ENCODE measurements at regions not wholly inside any gene's neighbourhood (a gene's known extent, or its start where the extent isn't known, plus 50 kb on each side); places are given as distances from the start of the nearest gene placed in this dataset.

DNA sequence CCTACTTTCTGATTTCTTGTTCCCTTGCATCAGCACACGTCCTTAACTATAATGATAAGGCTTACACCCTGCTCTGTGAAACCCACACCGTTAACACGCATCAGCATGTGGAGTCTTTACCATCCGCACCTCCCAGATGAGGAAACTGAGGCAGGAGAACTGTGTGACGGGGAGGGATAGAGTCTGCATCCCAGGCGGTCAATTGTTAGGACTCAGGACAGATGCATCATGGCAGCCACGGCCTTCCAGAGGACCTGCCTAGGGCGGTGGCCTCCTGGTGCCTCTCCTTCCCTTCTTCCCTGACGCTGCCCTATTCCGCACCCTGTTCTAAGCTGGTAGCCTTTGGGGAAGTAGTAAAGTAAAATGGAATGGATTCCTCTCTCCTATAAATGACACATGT is 326.0 kb downstream of the TEX29 start:
- Histone ChIP-seq H3K27me3 (peaks cover 12% of the 10 kb centered on the region), H3K36me3 (no peaks in the 10 kb centered on the region), H3K9me3 (no peaks in the 10 kb centered on the region), H3K4me3 (ENCODE audit: low read depth in 1 of 2, low read length in 1 of 2) (no peak overlapping the region), H3K4me1 (ENCODE audit: control insufficient read depth in 1 of 2, insufficient read depth in 1 of 2, low read depth in 1 of 2, low read length in 1 of 2) (no peaks in the 10 kb centered on the region), H3K27ac (no peak overlapping the region)
- no peak for TF ChIP-seq CTCF (IDR thresholded peaks at IDR 0.05)

DNA sequence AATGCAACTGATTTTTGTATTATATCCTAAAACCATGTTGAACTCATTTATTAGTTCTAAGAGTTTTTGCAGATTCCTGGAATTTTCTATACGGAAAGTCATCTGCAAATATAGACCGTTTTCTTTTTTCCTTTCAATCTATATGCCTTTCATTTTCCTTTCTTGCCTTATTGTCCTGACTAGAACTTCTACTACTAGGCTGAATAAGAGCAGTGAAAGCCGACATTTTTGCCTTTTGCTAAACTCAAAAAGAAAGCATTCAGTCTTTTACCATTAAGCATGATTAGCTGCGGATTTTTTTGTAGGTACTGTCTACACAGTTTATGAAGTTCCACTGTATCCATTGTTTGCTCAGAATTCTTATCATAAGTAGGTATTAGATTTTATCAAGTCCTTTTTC is 328.4 kb downstream of the TEX29 start:
- TF ChIP-seq CTCF (IDR thresholded peaks at IDR 0.05), result no peak
- Histone ChIP-seq H3K4me3 (ENCODE audit: low read depth in 1 of 2, low read length in 1 of 2) (no peak overlapping the region), H3K9me3 (no peaks in the 10 kb centered on the region)

GRCh38 chr13:111650626-111651025 is 330.2 kb downstream of the TEX29 start:
- Histone ChIP-seq H3K36me3 (no peaks in the 10 kb centered on the region), H3K27ac (no peak overlapping the region), H3K9me3 (no peaks in the 10 kb centered on the region), H3K4me3 (ENCODE audit: low read depth in 1 of 2, low read length in 1 of 2) (no peak overlapping the region), H3K4me1 (ENCODE audit: control insufficient read depth in 1 of 2, insufficient read depth in 1 of 2, low read depth in 1 of 2, low read length in 1 of 2) (no peaks in the 10 kb centered on the region), H3K27me3 (peaks cover 17% of the 10 kb centered on the region)
- no peak for TF ChIP-seq CTCF (IDR thresholded peaks at IDR 0.05)

More for the DNA sequence above, 328.4 kb downstream of the TEX29 start:
- H3K36me3 ChIP-seq, result no peaks in the 10 kb centered on the region
- H3K27me3 ChIP-seq, result peaks cover 17% of the 10 kb centered on the region
- H3K4me1 ChIP-seq (ENCODE audit: control insufficient read depth in 1 of 2, insufficient read depth in 1 of 2, low read depth in 1 of 2, low read length in 1 of 2), result no peaks in the 10 kb centered on the region
- H3K27ac ChIP-seq, result no peak overlapping the region

DNA sequence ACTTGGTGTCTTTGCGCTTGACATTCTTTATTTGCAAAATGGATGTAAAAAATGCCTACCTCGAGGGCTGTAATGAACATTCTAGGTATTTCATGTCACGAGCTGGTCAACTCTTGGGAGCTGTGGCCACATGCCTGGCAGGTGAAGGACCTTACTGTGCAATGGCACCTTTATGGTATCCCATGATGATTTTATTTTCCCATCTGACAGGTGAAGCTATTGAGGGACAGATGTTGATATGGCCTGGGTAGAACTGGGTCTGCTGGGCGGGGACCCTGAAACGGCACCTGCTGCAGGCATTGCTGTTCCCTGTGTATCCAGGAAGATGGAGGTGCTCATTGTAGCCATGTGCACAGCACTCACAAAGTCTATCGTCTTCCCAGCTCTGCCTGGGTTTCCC is 332.2 kb downstream of the TEX29 start:
- Histone ChIP-seq H3K9me3 (no peaks in the 10 kb centered on the region), H3K27ac (no peak overlapping the region), H3K36me3 (no peaks in the 10 kb centered on the region), H3K4me3 (ENCODE audit: low read depth in 1 of 2, low read length in 1 of 2) (no peak overlapping the region), H3K27me3 (peaks cover 17% of the 10 kb centered on the region), H3K4me1 (ENCODE audit: control insufficient read depth in 1 of 2, insufficient read depth in 1 of 2, low read depth in 1 of 2, low read length in 1 of 2) (no peaks in the 10 kb centered on the region)
- no peak for TF ChIP-seq CTCF (IDR thresholded peaks at IDR 0.05)

GRCh38 chr13:111654531-111654930 is 334.1 kb downstream of the TEX29 start:
- Histone ChIP-seq H3K27ac (no peak overlapping the region), H3K4me3 (ENCODE audit: low read depth in 1 of 2, low read length in 1 of 2) (no peak overlapping the region), H3K9me3 (no peaks in the 10 kb centered on the region), H3K27me3 (peaks cover 17% of the 10 kb centered on the region), H3K36me3 (no peaks in the 10 kb centered on the region), H3K4me1 (ENCODE audit: control insufficient read depth in 1 of 2, insufficient read depth in 1 of 2, low read depth in 1 of 2, low read length in 1 of 2) (no peaks in the 10 kb centered on the region)
- no peak for TF ChIP-seq CTCF (IDR thresholded peaks at IDR 0.05)

GRCh38 chr13:111656439-111656838 is 336.0 kb downstream of the TEX29 start:
- Histone ChIP-seq H3K27ac (no peak overlapping the region), H3K36me3 (no peaks in the 10 kb centered on the region), H3K27me3 (peaks cover 5% of the 10 kb centered on the region), H3K4me1 (ENCODE audit: control insufficient read depth in 1 of 2, insufficient read depth in 1 of 2, low read depth in 1 of 2, low read length in 1 of 2) (no peaks in the 10 kb centered on the region), H3K9me3 (no peaks in the 10 kb centered on the region), H3K4me3 (ENCODE audit: low read depth in 1 of 2, low read length in 1 of 2) (no peak overlapping the region)
- no peak for TF ChIP-seq CTCF (IDR thresholded peaks at IDR 0.05)
